ENCODE measurements at regions not wholly inside any gene's neighbourhood (a gene's known extent, or its start where the extent isn't known, plus 50 kb on each side); places are given as distances from the start of the nearest gene placed in this dataset.

DNA sequence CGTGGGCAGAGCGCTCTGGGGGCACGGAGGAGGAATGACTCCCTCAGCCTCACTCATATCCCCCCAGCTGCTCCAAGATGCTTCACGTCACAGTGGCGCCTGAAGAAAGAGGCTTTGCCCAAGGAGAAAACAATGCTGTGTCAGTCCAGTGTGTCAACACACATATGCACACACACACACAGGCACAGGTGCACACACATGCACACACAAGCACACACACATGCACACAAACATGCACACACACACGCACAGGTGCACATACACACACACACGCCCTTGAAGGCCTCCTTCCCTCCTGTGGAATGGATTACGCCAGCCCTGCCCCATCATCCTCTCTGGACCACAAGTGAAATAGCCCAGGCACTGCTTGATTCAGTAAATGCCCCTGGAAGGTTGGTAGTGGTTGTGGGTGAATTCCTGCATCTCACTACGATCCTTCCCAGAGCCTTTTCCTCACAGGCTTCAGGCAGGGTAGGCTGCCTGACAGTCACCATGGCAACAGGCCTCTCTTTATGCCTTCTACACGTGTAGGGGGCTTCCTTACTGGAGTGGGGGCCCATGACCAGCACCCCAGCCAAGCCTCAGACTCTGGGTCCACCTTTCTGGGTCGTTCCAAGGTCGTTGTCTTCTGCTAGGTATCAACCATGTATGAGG lies 371.5 kb upstream of the PODXL start:
- no peak for TF ChIP-seq CTCF (IDR thresholded peaks at IDR 0.05)
- no peak for TF ChIP-seq POLR2A (IDR thresholded peaks at IDR 0.05)

Data from right lobe of liver (tissue), 4 donors.